ENCODE measurements at regions not wholly inside any gene's neighbourhood (a gene's known extent, or its start where the extent isn't known, plus 50 kb on each side); places are given as distances from the start of the nearest gene placed in this dataset.
A peak's percentile ranks its signal among the peaks of the same experiment; 100 is the strongest.

DNA sequence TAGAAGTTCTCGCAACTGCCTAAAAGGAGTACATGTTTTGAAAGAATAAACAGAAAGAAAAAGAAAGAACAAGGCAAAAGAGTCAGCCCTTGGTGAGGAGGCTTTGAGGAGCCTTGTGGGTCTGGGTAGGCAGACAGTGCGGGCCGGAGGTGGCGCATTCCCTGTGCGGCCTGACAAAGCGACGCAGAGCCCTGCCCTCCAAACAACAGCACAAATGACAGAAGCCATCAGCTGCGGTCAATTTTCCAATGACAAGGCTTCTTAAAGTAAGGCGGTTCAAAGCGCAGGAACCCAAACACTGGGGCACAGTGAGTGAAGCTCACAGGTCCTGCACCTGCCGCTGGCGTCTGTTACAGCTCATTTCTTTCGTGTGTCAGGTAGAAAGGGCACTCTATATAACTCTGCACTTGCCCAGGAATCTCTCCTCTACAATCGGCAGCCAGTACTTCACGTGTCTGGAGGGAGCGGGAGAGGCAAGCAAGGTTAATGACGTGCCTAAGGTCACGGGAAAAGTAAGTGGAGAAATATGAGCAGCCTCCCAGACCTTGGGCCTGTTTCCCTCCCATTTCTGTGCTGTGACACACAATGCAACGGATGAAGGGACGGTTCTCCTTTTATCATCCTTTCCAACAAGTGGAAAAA is 178.1 kb downstream of the OPA1 start:
- no peak for TF ChIP-seq POLR2A (IDR thresholded peaks at IDR 0.05)
- no peak for TF ChIP-seq CTCF (IDR thresholded peaks at IDR 0.05)
- H3K27ac ChIP-seq = no peak overlapping the region
- no peaks in the 10 kb centered on the region for H3K36me3 ChIP-seq (replicated peaks in 1 of 2)
- no peaks in the 10 kb centered on the region for H3K9me3 ChIP-seq (replicated peaks in 1 of 3)
- no peak for DNase-seq
- H3K4me3 ChIP-seq = no peak overlapping the region
- intact Hi-C loops (cut with DNase I) = no loop called here
- no peaks in the 10 kb centered on the region for H3K4me1 ChIP-seq (replicated peaks in 1 of 2)
- peaks cover 4% of the 10 kb centered on the region for H3K27me3 ChIP-seq
- 86 to 93% (median 89%) methylated on average over 20 of the region's 20 CpGs for WGBS, 4 donors

DNA sequence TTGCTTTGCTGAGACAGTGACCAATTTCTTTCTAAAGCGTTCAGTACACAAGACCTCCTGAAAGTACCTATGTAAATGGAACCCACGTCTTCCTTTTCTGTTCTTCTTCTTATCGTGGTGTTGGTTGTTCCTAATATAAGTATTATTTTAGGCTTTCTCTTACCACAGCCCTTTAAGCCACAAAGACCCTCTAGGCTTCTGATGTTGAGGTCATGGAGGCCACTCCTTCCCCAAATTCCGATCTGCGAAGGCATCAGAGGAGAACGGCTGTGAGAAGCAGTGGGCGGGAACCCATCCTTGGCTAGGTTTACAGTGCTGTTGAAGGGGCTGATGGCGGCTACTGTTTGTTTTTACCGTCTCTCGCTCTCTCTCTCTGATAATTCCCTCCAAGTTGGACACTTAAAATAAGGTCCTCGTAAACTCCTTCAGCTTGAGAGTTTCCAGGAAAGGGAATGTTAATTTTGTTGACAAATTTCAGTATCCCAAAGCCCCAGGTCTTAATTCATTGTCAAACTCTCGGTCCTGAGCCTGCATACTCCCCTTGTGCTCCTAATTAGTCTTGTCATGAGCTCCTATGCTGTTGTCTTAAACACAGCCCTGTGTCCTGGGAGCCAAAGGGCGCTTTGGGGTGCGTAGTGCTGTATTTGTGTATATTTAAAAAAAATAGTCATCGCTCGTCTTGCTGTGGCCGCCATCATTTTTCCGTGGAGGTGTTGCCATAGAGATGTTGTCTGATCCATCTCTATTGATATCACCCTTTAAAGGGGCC is 178.8 kb downstream of the OPA1 start:
- Histone ChIP-seq H3K4me3 (no peak overlapping the region), H3K27me3 (peaks cover 5% of the 10 kb centered on the region), H3K27ac (no peak overlapping the region), H3K36me3 (replicated peaks in 1 of 2) (no peaks in the 10 kb centered on the region), H3K9me3 (replicated peaks in 1 of 3) (no peaks in the 10 kb centered on the region), H3K4me1 (replicated peaks in 1 of 2) (no peaks in the 10 kb centered on the region)
- intact Hi-C loops (cut with DNase I) = no loop called here
- no peak for TF ChIP-seq POLR2A (IDR thresholded peaks at IDR 0.05)
- no peak for TF ChIP-seq CTCF (IDR thresholded peaks at IDR 0.05)
- WGBS, 4 donors = 91 to 93% (median 92%) methylated on average over 18 of the region's 18 CpGs
- DNase-seq = peak in 1 of 7 donors; percentile 6

DNA sequence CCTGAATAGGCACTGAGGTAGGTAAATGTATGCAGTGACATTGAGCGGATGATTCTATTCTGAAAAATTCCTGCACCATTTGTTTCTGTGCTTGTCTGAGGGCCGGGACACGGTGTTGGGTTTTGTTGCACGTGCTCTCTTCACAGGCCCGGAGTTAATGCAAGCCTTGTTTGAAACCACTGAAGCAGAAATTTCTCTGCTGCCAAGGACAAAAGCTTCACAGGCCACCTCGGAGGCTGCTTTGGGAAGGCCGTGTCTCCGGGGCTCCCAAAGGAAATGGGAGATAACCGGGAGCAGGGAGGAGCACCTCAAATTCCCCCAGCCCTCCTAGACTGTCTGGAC is 179.4 kb downstream of the OPA1 start:
- Histone ChIP-seq H3K4me3 (no peak overlapping the region), H3K36me3 (replicated peaks in 1 of 2) (no peaks in the 10 kb centered on the region), H3K9me3 (replicated peaks in 1 of 3) (no peaks in the 10 kb centered on the region), H3K27me3 (peaks cover 11% of the 10 kb centered on the region), H3K4me1 (replicated peaks in 1 of 2) (no peaks in the 10 kb centered on the region), H3K27ac (no peak overlapping the region)
- intact Hi-C loops (cut with DNase I) = no loop called here
- DNase-seq = peak in 1 of 7 donors; percentile 6
- WGBS, 4 donors = 80 to 88% (median 83%) methylated on average over 8 to 9 of the region's 9 CpGs
- TF ChIP-seq CTCF (IDR thresholded peaks at IDR 0.05) = no peak
- TF ChIP-seq POLR2A (IDR thresholded peaks at IDR 0.05) = no peak

DNA sequence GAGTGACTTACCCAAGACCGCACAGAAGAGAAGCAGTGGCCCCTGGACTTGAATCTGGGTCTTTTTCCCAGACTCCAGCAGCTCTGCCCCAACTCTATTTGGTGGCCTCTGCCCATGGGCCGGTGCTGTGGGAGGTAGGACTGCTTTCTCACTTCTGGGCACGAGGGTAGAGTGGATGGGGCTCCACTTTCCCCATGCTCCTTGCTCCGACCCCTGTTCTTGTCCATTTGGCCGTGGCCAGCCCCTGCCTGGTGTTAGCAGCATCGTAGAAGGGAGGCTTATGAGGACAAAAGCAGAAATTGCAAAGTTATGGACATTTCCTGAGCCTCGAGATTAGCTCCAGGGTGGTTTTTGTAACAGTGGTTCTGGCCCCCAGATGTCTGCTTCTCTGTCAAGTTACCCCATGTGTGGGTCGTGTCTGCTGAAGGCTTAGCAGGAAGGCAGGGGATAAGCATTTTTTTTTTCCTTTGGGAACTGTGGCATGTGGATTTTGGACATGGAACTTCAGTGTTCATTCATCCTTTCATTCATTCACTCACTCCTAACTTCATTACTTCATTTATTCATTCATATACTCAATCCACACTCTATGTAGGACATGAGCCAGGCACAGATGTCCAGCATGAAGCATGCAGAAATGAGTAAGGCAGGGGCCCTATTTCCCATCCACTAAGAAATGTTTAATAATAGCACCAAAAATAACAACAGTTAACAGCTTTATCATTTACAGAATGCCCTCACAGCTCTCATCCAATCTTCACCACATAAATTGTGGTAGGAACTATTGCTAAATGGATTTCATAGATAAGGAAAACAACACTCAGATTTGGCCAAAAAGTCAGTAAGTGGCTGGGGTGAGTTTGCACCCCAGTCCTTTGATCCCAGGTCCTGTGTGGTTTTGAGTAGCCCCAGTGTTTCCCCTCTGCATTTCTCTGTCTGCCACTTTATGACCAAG is 180.5 kb downstream of the OPA1 start:
- Histone ChIP-seq H3K9me3 (replicated peaks in 1 of 3) (no peaks in the 10 kb centered on the region), H3K36me3 (replicated peaks in 1 of 2) (no peaks in the 10 kb centered on the region), H3K27ac (no peak overlapping the region), H3K4me3 (no peak overlapping the region), H3K4me1 (replicated peaks in 1 of 2) (no peaks in the 10 kb centered on the region), H3K27me3 (peaks cover 19% of the 10 kb centered on the region)
- intact Hi-C loops (cut with DNase I) = no loop called here
- 72 to 78% (median 75%) methylated on average over 8 of the region's 8 CpGs for WGBS, 4 donors
- DNase-seq = peak in 1 of 7 donors; percentile 0
- TF ChIP-seq CTCF (IDR thresholded peaks at IDR 0.05) = no peak
- no peak for TF ChIP-seq POLR2A (IDR thresholded peaks at IDR 0.05)

All from adrenal gland (tissue), 9 donors.